Gastroesophageal sphincter (tissue), 4 donors: ENCODE measurements at regions not wholly inside any gene's neighbourhood (a gene's known extent, or its start where the extent isn't known, plus 50 kb on each side); places are given as distances from the start of the nearest gene placed in this dataset.
"Not testable (repeated sequence)": the region's sequence is repeated elsewhere in the genome, so short reads cannot be mapped to it uniquely, and the experiment has no call there.

Experiments
- ATAC-seq: fragments of 150-250 bp; one replicate; pipeline ENCODE4 v1.9.1; 2016; ENCODE audit warnings: mild to moderate bottlenecking, moderate library complexity
- H3K27ac ChIP-seq, 4 donors: fragments of 200-600 bp; sonication (generic) in 3 of 4; 1 replicate in 3 of 4; 2 replicates in 1 of 4; pipeline ENCODE4 v1.5.1; 2016 to 2019
- H3K27me3 ChIP-seq: fragments of 200-600 bp; sonication (generic); one replicate; pipeline ENCODE4 v1.5.1; 2019
- H3K36me3 ChIP-seq, 2 donors: fragments of 200-600 bp; sonication (generic); one replicate each; pipeline ENCODE4 v1.5.1; 2019; ENCODE audit warnings: control low read depth in 1 of 2
- H3K4me1 ChIP-seq, 3 donors: fragments of 200-600 bp; sonication (generic); 1 replicate in 2 of 3; 2 replicates in 1 of 3; pipeline ENCODE4 v1.5.1; 2016 to 2019; ENCODE audit warnings: control low read depth in 2 of 3
- H3K4me3 ChIP-seq, 2 donors: fragments of 200-600 bp; sonication (generic); one replicate each; pipeline ENCODE4 v1.5.1; 2019; ENCODE audit warnings: mild to moderate bottlenecking in 1 of 2, moderate library complexity in 1 of 2
- H3K9me3 ChIP-seq, 3 donors: fragments of 200-600 bp; sonication (generic); one replicate each; pipeline ENCODE4 v1.5.1; 2017 to 2019; ENCODE audit warnings: control low read depth in 2 of 3
- EP300 ChIP-seq: sonication (generic); formaldehyde crosslinking; IDR thresholded peaks from one replicate; pipeline ENCODE4 v1.6.1; 2017; ENCODE audit warnings: antibody characterized with exemption, mild to moderate bottlenecking
- POLR2A ChIP-seq, 2 donors: fragments of 450-650 bp; IDR thresholded peaks; one replicate each; pipeline ENCODE4 v1.6.1; 2017; ENCODE audit warnings: antibody characterized with exemption in 2 of 2, mild to moderate bottlenecking in 2 of 2, moderate library complexity in 1 of 2
- POLR2AphosphoS5 ChIP-seq: sonication (generic); formaldehyde crosslinking; IDR thresholded peaks from one replicate; pipeline ENCODE4 v1.6.1; 2017; ENCODE audit warnings: antibody characterized with exemption
- WGBS, 2 donors: methylation state at CpG; one replicate each; pipeline ENCODE4 v1.1.5; 2018; ENCODE audit warnings: low coverage in 1 of 2; 5-methylcytosine and 5-hydroxymethylcytosine counted together
- TF ChIP-seq, protein P1 (sequence below), 4 experiments: fragments of 200-600 bp in 2 of 4; fragments of 450-650 bp in 2 of 4; sonication (generic) in 1 of 4; IDR thresholded peaks; one replicate each; pipeline ENCODE4 v1.5.1; 2017 to 2019; ENCODE audit warnings: antibody characterized with exemption in 4 of 4, mild to moderate bottlenecking in 2 of 4, moderate library complexity in 2 of 4

DNA sequence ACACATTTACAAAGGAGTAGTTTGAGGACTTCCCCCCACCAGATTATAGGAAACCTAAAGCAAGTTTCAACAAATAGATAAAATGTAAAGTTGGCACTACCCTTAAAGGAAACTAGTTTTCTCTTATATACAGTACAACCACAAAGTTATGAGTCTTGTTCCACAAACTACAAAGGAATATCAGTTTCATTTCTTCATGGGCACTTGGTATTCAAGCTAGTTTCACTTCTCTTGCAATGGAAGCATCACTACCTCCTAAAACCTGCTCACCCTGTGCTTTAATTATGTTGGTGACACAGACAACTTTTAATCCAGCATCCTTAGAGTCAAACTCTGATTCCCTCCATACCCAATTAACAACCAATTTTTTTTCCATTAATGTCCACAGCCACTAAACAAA, 707.0 kb downstream of the ROBO2 start:
- ATAC-seq = no peak
- Histone ChIP-seq H3K4me1 (no peaks in the 10 kb centered on the region), H3K9me3 (no peaks in the 10 kb centered on the region), H3K36me3 (no peaks in the 10 kb centered on the region), H3K4me3 (no peak overlapping the region), H3K27ac (no peak overlapping the region), H3K27me3 (no peaks in the 10 kb centered on the region)
- TF ChIP-seq EP300 = no peak
- TF ChIP-seq, protein P1, sequence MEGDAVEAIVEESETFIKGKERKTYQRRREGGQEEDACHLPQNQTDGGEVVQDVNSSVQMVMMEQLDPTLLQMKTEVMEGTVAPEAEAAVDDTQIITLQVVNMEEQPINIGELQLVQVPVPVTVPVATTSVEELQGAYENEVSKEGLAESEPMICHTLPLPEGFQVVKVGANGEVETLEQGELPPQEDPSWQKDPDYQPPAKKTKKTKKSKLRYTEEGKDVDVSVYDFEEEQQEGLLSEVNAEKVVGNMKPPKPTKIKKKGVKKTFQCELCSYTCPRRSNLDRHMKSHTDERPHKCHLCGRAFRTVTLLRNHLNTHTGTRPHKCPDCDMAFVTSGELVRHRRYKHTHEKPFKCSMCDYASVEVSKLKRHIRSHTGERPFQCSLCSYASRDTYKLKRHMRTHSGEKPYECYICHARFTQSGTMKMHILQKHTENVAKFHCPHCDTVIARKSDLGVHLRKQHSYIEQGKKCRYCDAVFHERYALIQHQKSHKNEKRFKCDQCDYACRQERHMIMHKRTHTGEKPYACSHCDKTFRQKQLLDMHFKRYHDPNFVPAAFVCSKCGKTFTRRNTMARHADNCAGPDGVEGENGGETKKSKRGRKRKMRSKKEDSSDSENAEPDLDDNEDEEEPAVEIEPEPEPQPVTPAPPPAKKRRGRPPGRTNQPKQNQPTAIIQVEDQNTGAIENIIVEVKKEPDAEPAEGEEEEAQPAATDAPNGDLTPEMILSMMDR (IDR thresholded peaks at IDR 0.05) = no peak
- no peak for TF ChIP-seq POLR2A (IDR thresholded peaks at IDR 0.05)
- no peak for TF ChIP-seq POLR2AphosphoS5

DNA sequence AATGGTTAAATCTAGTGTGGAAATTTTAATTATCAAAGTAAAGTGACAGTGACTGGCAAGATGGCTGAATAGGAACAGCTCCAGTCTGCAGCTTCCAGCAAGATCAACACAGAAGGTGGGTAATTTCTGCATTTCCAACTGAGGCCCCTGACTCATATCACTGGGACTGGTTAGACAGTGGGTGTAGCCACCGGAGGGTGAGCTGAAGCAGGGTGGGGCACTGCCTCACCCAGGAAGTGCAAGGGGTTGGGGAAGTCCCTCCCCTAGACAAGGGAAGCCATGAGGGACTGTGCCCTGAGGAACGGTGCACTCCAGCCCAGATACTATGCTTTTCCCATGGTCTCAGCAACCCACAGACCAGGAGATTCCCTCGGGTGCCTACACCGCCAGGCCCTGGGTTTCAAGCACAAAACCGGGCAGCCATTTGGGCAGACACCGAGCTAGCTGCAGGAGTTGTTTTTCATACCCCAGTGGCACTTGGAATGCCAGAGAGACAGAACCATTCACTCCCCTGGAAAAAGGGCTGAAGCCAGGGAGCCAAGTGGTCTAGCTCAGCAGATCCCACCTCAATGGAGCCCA, 716.6 kb downstream of the ROBO2 start:
- ATAC-seq, H3K36me3 ChIP-seq, H3K4me3 ChIP-seq, H3K27ac ChIP-seq, H3K4me1 ChIP-seq, H3K27me3 ChIP-seq: not testable (repeated sequence)
- 80% methylated on average over 1 of the region's 6 CpGs; no CpG with 5 or more reads in 1 of the 2 donors for WGBS, 2 donors
- H3K9me3 ChIP-seq = peaks cover 0 to 44% (median 0%) of the 10 kb centered on the region in 3 donors

DNA sequence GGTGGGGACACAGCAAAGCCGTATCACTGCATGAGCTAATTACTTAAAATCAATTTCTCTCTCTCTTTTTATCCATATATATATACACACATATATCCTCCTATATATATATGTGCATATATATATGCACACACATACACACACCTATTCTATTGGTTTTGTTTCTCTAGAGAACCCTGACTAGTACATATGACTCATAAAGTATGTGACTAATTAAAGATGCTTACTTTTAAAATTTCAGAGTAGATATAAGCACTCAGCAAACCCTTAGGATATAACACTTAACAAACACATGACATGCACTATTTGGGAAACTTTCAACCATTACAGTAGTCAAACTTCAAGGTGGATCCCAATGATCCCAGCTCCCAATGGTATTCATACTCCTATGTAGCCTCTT, 732.6 kb downstream of the ROBO2 start:
- H3K4me3 ChIP-seq = no peak overlapping the region
- H3K27me3 ChIP-seq = no peaks in the 10 kb centered on the region
- no peak overlapping the region for H3K27ac ChIP-seq
- no peaks in the 10 kb centered on the region for H3K36me3 ChIP-seq
- no peak for ATAC-seq
- WGBS, 2 donors = 70% methylated on average over 1 of the region's 1 CpG
- H3K9me3 ChIP-seq = no peaks in the 10 kb centered on the region
- TF ChIP-seq EP300 (no peak), POLR2AphosphoS5 (no peak), POLR2A (IDR thresholded peaks at IDR 0.05) (no peak)
- TF ChIP-seq, protein P1 (IDR thresholded peaks at IDR 0.05) = no peak
- H3K4me1 ChIP-seq = no peaks in the 10 kb centered on the region

DNA sequence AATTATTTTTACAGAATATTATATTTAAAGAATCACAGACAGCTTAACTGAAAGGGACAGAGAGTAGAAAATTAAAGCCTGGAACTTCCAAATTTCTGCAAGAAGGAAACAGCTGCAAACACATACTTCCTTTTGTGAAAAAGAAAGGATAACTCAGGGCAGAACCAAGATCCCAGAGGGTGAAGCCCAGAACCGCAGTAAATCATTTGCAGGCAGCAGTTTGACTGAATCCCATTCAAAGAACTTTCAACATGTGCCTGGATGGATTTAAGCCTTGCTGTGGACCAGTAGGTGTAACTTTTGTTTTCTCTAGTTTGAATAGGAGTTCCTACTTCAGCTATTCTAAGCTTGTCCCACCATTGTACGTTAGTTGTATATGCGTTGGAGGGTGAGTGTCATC, 733.2 kb downstream of the ROBO2 start:
- H3K4me1 ChIP-seq = no peaks in the 10 kb centered on the region
- no peaks in the 10 kb centered on the region for H3K9me3 ChIP-seq
- H3K27ac ChIP-seq = no peak overlapping the region
- H3K4me3 ChIP-seq = no peak overlapping the region
- ATAC-seq = no peak
- WGBS, 2 donors = 87 to 100% methylated on average over 3 of the region's 3 CpGs
- no peaks in the 10 kb centered on the region for H3K36me3 ChIP-seq
- no peaks in the 10 kb centered on the region for H3K27me3 ChIP-seq
- TF ChIP-seq, protein P1 (IDR thresholded peaks at IDR 0.05) = no peak
- no peak for TF ChIP-seq POLR2A (IDR thresholded peaks at IDR 0.05)
- no peak for TF ChIP-seq EP300
- TF ChIP-seq POLR2AphosphoS5 = no peak

DNA sequence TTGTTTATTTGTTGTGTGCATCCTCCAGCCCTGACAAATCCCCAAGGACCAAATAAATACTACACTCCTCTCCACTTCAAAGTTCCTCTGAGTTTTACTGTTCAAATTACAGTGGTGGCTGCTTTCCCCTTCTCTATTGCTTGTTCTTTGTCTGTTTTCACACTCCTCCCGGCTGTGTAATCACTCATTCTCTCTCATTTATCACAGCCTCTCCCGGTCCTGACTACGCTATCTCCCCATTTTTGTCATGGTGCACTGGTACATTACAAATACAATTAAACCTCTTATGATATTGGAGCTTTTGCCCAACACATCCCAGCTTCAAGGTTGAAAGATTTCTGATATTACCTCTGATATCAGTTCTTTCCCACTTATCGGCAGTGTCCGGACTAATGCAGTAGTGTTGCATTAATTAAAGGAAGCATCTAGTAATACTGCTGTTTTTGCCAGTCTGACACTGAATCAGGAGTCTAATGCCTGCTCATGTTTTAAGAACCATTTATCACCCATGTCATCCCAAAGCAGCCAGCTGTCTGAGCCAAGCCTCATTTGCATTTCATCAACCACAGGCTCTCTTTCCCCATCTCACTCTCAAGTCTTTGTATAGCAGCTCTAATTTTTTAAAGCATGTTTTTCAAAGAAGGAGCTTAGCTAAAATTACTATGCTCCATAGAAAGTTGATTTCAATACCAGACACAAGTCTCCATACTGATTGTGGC, 740.5 kb downstream of the ROBO2 start:
- Histone ChIP-seq H3K36me3 (no peaks in the 10 kb centered on the region), H3K4me1 (no peaks in the 10 kb centered on the region), H3K9me3 (no peaks in the 10 kb centered on the region), H3K27ac (no peak overlapping the region), H3K27me3 (no peaks in the 10 kb centered on the region), H3K4me3 (no peak overlapping the region)
- 43 to 51% methylated on average over 5 of the region's 5 CpGs for WGBS, 2 donors
- ATAC-seq = no peak
- TF ChIP-seq EP300 (no peak), POLR2A (IDR thresholded peaks at IDR 0.05) (no peak), POLR2AphosphoS5 (no peak)
- TF ChIP-seq, protein P1 (IDR thresholded peaks at IDR 0.05) = no peak
